H9 (cell line): ENCODE measurements at regions not wholly inside any gene's neighbourhood (a gene's known extent, or its start where the extent isn't known, plus 50 kb on each side); places are given as distances from the start of the nearest gene placed in this dataset.

ENCODE experiments used
- DNase-seq: peaks from one replicate; pipeline ENCODE4 v3.0.0-alpha.2; 2017
- H2AFZ ChIP-seq: one replicate; pipeline ENCODE4 v1.6.1; 2013; ENCODE audit warnings: mild to moderate bottlenecking, low read length, control low read depth, moderate library complexity
- H2AK5ac ChIP-seq: 2 replicates; pipeline ENCODE4 v1.6.1; 2013; ENCODE audit warnings: low read length, control low read depth, mixed read lengths; ENCODE audit not compliant: insufficient read length
- H2BK120ac ChIP-seq: one replicate; pipeline ENCODE4 v1.6.1; 2013; ENCODE audit warnings: low read depth, mild to moderate bottlenecking, low read length, control low read depth, inconsistent platforms; ENCODE audit not compliant: poor library complexity, severe bottlenecking
- H2BK12ac ChIP-seq: 2 replicates; pipeline ENCODE4 v1.6.1; 2013; ENCODE audit warnings: low read length, control low read depth, mixed read lengths, low read depth; ENCODE audit not compliant: insufficient read length
- H2BK15ac ChIP-seq: 2 replicates; pipeline ENCODE4 v1.6.1; 2013; ENCODE audit warnings: low read depth, low read length, control low read depth
- H2BK20ac ChIP-seq: one replicate; pipeline ENCODE4 v1.6.1; 2013; ENCODE audit warnings: low read depth, mild to moderate bottlenecking, low read length, control low read depth, inconsistent platforms; ENCODE audit not compliant: poor library complexity, severe bottlenecking
- H2BK5ac ChIP-seq: 2 replicates; pipeline ENCODE4 v1.6.1; 2013; ENCODE audit warnings: low read length, control low read depth, mixed read lengths; ENCODE audit not compliant: insufficient read length
- H3K14ac ChIP-seq: 2 replicates; pipeline ENCODE4 v1.6.1; 2013; ENCODE audit warnings: low read length, control low read depth; ENCODE audit not compliant: insufficient read depth
- H3K18ac ChIP-seq: 2 replicates; pipeline ENCODE4 v1.6.1; 2013; ENCODE audit warnings: low read depth, mild to moderate bottlenecking, mixed read lengths, low read length, control low read depth; ENCODE audit not compliant: insufficient read length
- H3K23ac ChIP-seq: 2 replicates; pipeline ENCODE4 v1.6.1; 2013; ENCODE audit warnings: low read length, control low read depth, mixed read lengths, low read depth; ENCODE audit not compliant: insufficient read length
- H3K23me2 ChIP-seq: 2 replicates; pipeline ENCODE4 v1.6.1; 2013; ENCODE audit warnings: low read depth, mild to moderate bottlenecking, mixed read lengths, low read length, control low read depth; ENCODE audit not compliant: insufficient read length, poor library complexity, severe bottlenecking
- H3K27ac ChIP-seq: 2 replicates; pipeline ENCODE4 v1.5.1; 2013; ENCODE audit warnings: low read length, control low read depth, mixed read lengths, low read depth; ENCODE audit not compliant: insufficient read length
- H3K27me3 ChIP-seq: 2 replicates; pipeline ENCODE4 v1.6.1; 2013; ENCODE audit warnings: low read length, control low read depth, inconsistent platforms; ENCODE audit not compliant: insufficient read depth
- H3K4ac ChIP-seq: 2 replicates; pipeline ENCODE4 v1.6.1; 2013; ENCODE audit warnings: low read depth, mild to moderate bottlenecking, control low read depth, inconsistent platforms, low read length, moderate library complexity
- H3K4me1 ChIP-seq: 2 replicates; pipeline ENCODE4 v1.6.1; 2013; ENCODE audit warnings: low read length, control low read depth, inconsistent platforms; ENCODE audit not compliant: insufficient read depth
- H3K4me2 ChIP-seq: 2 replicates; pipeline ENCODE4 v1.6.1; 2013; ENCODE audit warnings: low read length, control low read depth, mixed read lengths; ENCODE audit not compliant: insufficient read length, insufficient read depth
- H3K56ac ChIP-seq: 2 replicates; pipeline ENCODE4 v1.6.1; 2013; ENCODE audit warnings: low read depth, mild to moderate bottlenecking, mixed read lengths, low read length, control low read depth; ENCODE audit not compliant: insufficient read length
- H3K79me1 ChIP-seq: 2 replicates; pipeline ENCODE4 v1.6.1; 2013; ENCODE audit warnings: low read depth, mild to moderate bottlenecking, moderate library complexity, low read length, control low read depth, inconsistent platforms; ENCODE audit not compliant: insufficient read depth, poor library complexity, severe bottlenecking
- H3K79me2 ChIP-seq: 2 replicates; pipeline ENCODE4 v1.6.1; 2013; ENCODE audit warnings: low read length, control low read depth, inconsistent platforms; ENCODE audit not compliant: insufficient read depth
- H3K9ac ChIP-seq: 2 replicates; pipeline ENCODE4 v1.6.1; 2013; ENCODE audit warnings: low read length, control low read depth, mixed read lengths; ENCODE audit not compliant: insufficient read length; ENCODE audit errors: extremely low read depth
- H3K9me3 ChIP-seq: one replicate; pipeline ENCODE4 v1.6.1; 2013; ENCODE audit warnings: low read depth, low read length, inconsistent platforms; ENCODE audit not compliant: control insufficient read depth
- H3T11ph ChIP-seq: one replicate; pipeline ENCODE4 v1.6.1; 2013; ENCODE audit warnings: mild to moderate bottlenecking, low read length, control low read depth, inconsistent platforms
- H4K20me1 ChIP-seq: one replicate; pipeline ENCODE4 v1.6.1; 2013; ENCODE audit not compliant: control insufficient read depth, insufficient read length, insufficient read depth
- H4K5ac ChIP-seq: 2 replicates; pipeline ENCODE4 v1.6.1; 2013; ENCODE audit warnings: low read depth, mild to moderate bottlenecking, mixed read lengths, low read length, control low read depth; ENCODE audit not compliant: insufficient read length
- H4K8ac ChIP-seq: replicated peaks from 2 replicates; pipeline ENCODE4 v1.6.1; 2013; ENCODE audit warnings: low read length, control low read depth, mixed read lengths, low read depth; ENCODE audit not compliant: insufficient read length
- H4K91ac ChIP-seq: 2 replicates; pipeline ENCODE4 v1.6.1; 2013; ENCODE audit warnings: low read depth, mild to moderate bottlenecking, moderate library complexity, mixed read lengths, low read length, control low read depth; ENCODE audit not compliant: insufficient read length
- H3K27ac Mint-ChIP-seq, 3 experiments: 2 replicates in 2 of 3; 3 replicates in 1 of 3; pipeline ENCODE4 v1.8.0; 2020 to 2021; ENCODE audit warnings: mixed read lengths in 3 of 3, mild to moderate bottlenecking in 1 of 3, moderate library complexity in 1 of 3
- H3K27me3 Mint-ChIP-seq: 2 replicates; pipeline ENCODE4 v1.8.0; 2021; ENCODE audit warnings: low read depth, mild to moderate bottlenecking, moderate library complexity, mixed read lengths
- H3K36me3 Mint-ChIP-seq, 3 experiments: 2 replicates in 2 of 3; 3 replicates in 1 of 3; pipeline ENCODE4 v1.8.0; 2020 to 2021; ENCODE audit warnings: low read depth in 3 of 3, mixed read lengths in 3 of 3; ENCODE audit not compliant: insufficient read depth in 1 of 3
- H3K4me1 Mint-ChIP-seq, 2 experiments: 2 replicates each; pipeline ENCODE4 v1.8.0; 2020; ENCODE audit warnings: mixed read lengths in 2 of 2
- H3K4me3 Mint-ChIP-seq, 2 experiments: 2 replicates in 1 of 2; 3 replicates in 1 of 2; pipeline ENCODE4 v1.8.0; 2020 to 2021; ENCODE audit warnings: mild to moderate bottlenecking in 2 of 2, mixed read lengths in 2 of 2, moderate library complexity in 1 of 2
- H3K9me3 Mint-ChIP-seq, 2 experiments: 2 replicates in 1 of 2; 3 replicates in 1 of 2; pipeline ENCODE4 v1.8.0; 2020; ENCODE audit warnings: mild to moderate bottlenecking in 2 of 2, mixed read lengths in 2 of 2, moderate library complexity in 1 of 2
- WGBS: extraction: QIAGEN DNeasy Blood & Tissue Kit; methylation state at CpG from one replicate; pipeline ENCODE4 v1.1.7; 2013; ENCODE audit warnings: missing lambda C conversion rate, low lambda C conversion rate, mixed read lengths; ENCODE audit not compliant: insufficient read length; ENCODE audit errors: extremely low coverage; 5-methylcytosine and 5-hydroxymethylcytosine counted together
- TF ChIP-seq, protein P1 (sequence below): fragments of 200-600 bp; sonication (generic); conservative IDR thresholded peaks from 3 replicates; pipeline ENCODE4 v1.8.0; 2021; ENCODE audit warnings: antibody characterized with exemption, mild to moderate bottlenecking

DNA sequence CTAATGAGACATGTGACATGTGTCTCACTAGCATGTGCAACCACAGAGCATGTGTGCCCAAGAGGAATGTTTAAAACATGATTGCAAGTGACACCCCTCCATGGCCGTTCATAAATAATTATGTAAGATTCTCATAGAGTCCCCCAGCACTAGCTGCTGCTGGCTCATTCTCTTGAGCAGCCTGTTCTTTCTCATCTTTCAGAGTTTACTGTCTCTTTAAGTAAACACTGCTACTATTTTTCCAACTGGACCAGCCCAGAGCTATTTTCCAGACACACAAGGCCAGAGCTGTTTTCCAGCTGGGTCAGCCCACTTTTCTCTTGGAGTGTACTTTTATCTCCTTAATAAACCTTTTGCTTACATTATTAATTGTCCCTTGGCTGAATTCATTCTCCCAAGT, 326.8 kb upstream of the DLGAP1 start:
- H3K23me2 ChIP-seq = no peaks in the 10 kb centered on the region
- H2BK20ac ChIP-seq = no peak overlapping the region
- H3K56ac ChIP-seq = no peak overlapping the region
- H3K27me3 ChIP-seq = no peaks in the 10 kb centered on the region
- H3K27ac Mint-ChIP-seq = no peak overlapping the region
- peaks cover 9 to 12% of the 10 kb centered on the region in 2 experiments for H3K9me3 Mint-ChIP-seq
- H3K9me3 ChIP-seq = no peaks in the 10 kb centered on the region
- H3K79me2 ChIP-seq = no peaks in the 10 kb centered on the region
- peaks cover 4 to 14% (median 6%) of the 10 kb centered on the region in 3 experiments; a peak in 6 of 7 replicates for H3K36me3 Mint-ChIP-seq
- H3K4me2 ChIP-seq = no peak overlapping the region
- no peak overlapping the region for H4K8ac ChIP-seq
- no peak overlapping the region for H3K14ac ChIP-seq
- no peaks in the 10 kb centered on the region for H3K4me1 ChIP-seq
- DNase-seq = no peak
- H3K4ac ChIP-seq = no peak overlapping the region
- H3K18ac ChIP-seq = no peak overlapping the region
- no peak overlapping the region for H4K91ac ChIP-seq
- no peaks in the 10 kb centered on the region for H3K79me1 ChIP-seq
- H4K5ac ChIP-seq = no peak overlapping the region
- no CpG with 5 or more reads among the region's 1 CpG for WGBS
- H3K23ac ChIP-seq = no peak overlapping the region
- TF ChIP-seq, protein P1, sequence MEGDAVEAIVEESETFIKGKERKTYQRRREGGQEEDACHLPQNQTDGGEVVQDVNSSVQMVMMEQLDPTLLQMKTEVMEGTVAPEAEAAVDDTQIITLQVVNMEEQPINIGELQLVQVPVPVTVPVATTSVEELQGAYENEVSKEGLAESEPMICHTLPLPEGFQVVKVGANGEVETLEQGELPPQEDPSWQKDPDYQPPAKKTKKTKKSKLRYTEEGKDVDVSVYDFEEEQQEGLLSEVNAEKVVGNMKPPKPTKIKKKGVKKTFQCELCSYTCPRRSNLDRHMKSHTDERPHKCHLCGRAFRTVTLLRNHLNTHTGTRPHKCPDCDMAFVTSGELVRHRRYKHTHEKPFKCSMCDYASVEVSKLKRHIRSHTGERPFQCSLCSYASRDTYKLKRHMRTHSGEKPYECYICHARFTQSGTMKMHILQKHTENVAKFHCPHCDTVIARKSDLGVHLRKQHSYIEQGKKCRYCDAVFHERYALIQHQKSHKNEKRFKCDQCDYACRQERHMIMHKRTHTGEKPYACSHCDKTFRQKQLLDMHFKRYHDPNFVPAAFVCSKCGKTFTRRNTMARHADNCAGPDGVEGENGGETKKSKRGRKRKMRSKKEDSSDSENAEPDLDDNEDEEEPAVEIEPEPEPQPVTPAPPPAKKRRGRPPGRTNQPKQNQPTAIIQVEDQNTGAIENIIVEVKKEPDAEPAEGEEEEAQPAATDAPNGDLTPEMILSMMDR = no peak
- no peak overlapping the region for H2BK5ac ChIP-seq
- H2BK120ac ChIP-seq = no peak overlapping the region
- H2BK12ac ChIP-seq = no peak overlapping the region
- no peaks in the 10 kb centered on the region for H4K20me1 ChIP-seq
- H2BK15ac ChIP-seq = no peak overlapping the region
- H3K27ac ChIP-seq = no peak overlapping the region
- no peak overlapping the region for H3T11ph ChIP-seq
- H3K4me1 Mint-ChIP-seq = no peaks in the 10 kb centered on the region
- peaks cover 1% of the 10 kb centered on the region; the same call in 1 of the 2 replicates for H3K27me3 Mint-ChIP-seq
- no peak overlapping the region for H3K4me3 Mint-ChIP-seq
- no peak overlapping the region for H2AFZ ChIP-seq
- H3K9ac ChIP-seq = no peak overlapping the region
- no peak overlapping the region for H2AK5ac ChIP-seq
